Activated B cell treated with CpG ODN at 0.5 μM for 24 hours (primary cell): ENCODE measurements at regions not wholly inside any gene's neighbourhood (a gene's known extent, or its start where the extent isn't known, plus 50 kb on each side); places are given as distances from the start of the nearest gene placed in this dataset.

Source experiments
- ATAC-seq: fragments of 200-7000 bp; cut with Tn5 transposase; one replicate; pipeline ENCODE4 v1.10.0; 2021; ENCODE audit warnings: low read depth, mild to moderate bottlenecking, moderate library complexity
- CTCF ChIA-PET: fragments of 350-600 bp; sonication (Branson Sonifier 250); formaldehyde crosslinking; loops from one replicate; lab custom pipeline; 2021; ENCODE audit warnings: antibody characterized with exemption; lab: Charles Lee
- POLR2A ChIA-PET: fragments of 350-600 bp; sonication (Branson Sonifier 250); formaldehyde crosslinking; loops from one replicate; lab custom pipeline; 2021; ENCODE audit warnings: antibody characterized with exemption; lab: Charles Lee
- DNase-seq: peaks from one replicate; pipeline ENCODE4 v3.0.0; 2022
- H3K27ac Mint-ChIP-seq: one replicate; pipeline ENCODE4 v1.8.0; 2020; ENCODE audit warnings: mixed read lengths
- H3K27me3 Mint-ChIP-seq: one replicate; pipeline ENCODE4 v1.8.0; 2021; ENCODE audit warnings: mixed read lengths
- H3K36me3 Mint-ChIP-seq: one replicate; pipeline ENCODE4 v1.8.0; 2021; ENCODE audit warnings: low read depth, mixed read lengths
- H3K4me1 Mint-ChIP-seq: one replicate; pipeline ENCODE4 v1.8.0; 2021; ENCODE audit warnings: mixed read lengths
- H3K4me3 Mint-ChIP-seq: one replicate; pipeline ENCODE4 v1.8.0; 2020; ENCODE audit warnings: mild to moderate bottlenecking, mixed read lengths
- H3K9me3 Mint-ChIP-seq: one replicate; pipeline ENCODE4 v1.8.0; 2020; ENCODE audit warnings: mixed read lengths
- CTCF ChIP-seq: fragments of 200-600 bp; IDR thresholded peaks from one replicate; pipeline ENCODE4 v1.8.0; 2022; ENCODE audit warnings: antibody characterized with exemption, mild to moderate bottlenecking
- intact Hi-C: fragments of 100-400 bp; cut with micrococcal nuclease; formaldehyde crosslinking; loops from one replicate; pipeline ENCODE4 v1.15.1; 2024

GRCh38 chr5:173456181-173456580 is 128.0 kb upstream of the STC2 start:
- H3K4me1 Mint-ChIP-seq: no peaks in the 10 kb centered on the region
- H3K36me3 Mint-ChIP-seq: no peaks in the 10 kb centered on the region
- CTCF ChIA-PET: no interaction called here

DNA sequence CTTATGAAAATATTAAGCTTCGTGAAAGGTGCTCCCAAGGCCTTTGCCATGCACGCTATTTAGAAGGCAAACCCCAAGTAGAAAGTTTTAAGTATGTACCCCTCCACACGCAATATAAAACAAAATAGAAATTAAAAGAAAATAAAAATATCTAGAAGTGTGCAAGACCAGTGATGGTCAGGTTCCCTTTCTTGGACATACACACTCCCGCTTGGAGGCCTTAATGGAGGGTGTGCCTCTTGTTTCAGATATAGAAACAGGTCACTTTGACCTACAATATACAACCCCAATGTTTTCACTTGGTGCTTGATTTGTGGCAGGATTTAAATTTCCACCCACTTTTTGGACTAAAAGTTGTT is 127.4 kb upstream of the STC2 start:
- ChIA-PET POLR2A (no interaction called here), CTCF (no interaction called here)
- Mint-ChIP-seq H3K9me3 (no peaks in the 10 kb centered on the region), H3K36me3 (no peaks in the 10 kb centered on the region), H3K27me3 (no peaks in the 10 kb centered on the region), H3K4me1 (no peaks in the 10 kb centered on the region), H3K27ac (no peak overlapping the region), H3K4me3 (no peak overlapping the region)
- intact Hi-C loops: no loop called here
- ATAC-seq (no peak), DNase-seq (no peak)
- no peak for TF ChIP-seq CTCF

More at GRCh38 chr5:173456181-173456580, 128.0 kb upstream of the STC2 start:
- intact Hi-C loops: no loop called here
- H3K9me3 Mint-ChIP-seq: no peaks in the 10 kb centered on the region
- no peaks in the 10 kb centered on the region for H3K27me3 Mint-ChIP-seq
- H3K4me3 Mint-ChIP-seq: no peak overlapping the region
- POLR2A ChIA-PET: no interaction called here
- H3K27ac Mint-ChIP-seq: no peak overlapping the region
- no peak for TF ChIP-seq CTCF
- DNase-seq (no peak), ATAC-seq (no peak)

- ATAC-seq: no peak
- intact Hi-C loops: no loop called here
- H3K27ac Mint-ChIP-seq: no peak overlapping the region
- H3K4me3 Mint-ChIP-seq: no peak overlapping the region
- no peaks in the 10 kb centered on the region for H3K9me3 Mint-ChIP-seq
- no peak for DNase-seq
- no peaks in the 10 kb centered on the region for H3K27me3 Mint-ChIP-seq
- CTCF ChIA-PET: no interaction called here
- H3K36me3 Mint-ChIP-seq: no peaks in the 10 kb centered on the region
- POLR2A ChIA-PET: no interaction called here
- TF ChIP-seq CTCF: no peak
- H3K4me1 Mint-ChIP-seq: no peaks in the 10 kb centered on the region
Measured at GRCh38 chr5:173454736-173455598, 126.8 kb upstream of the STC2 start.

DNA sequence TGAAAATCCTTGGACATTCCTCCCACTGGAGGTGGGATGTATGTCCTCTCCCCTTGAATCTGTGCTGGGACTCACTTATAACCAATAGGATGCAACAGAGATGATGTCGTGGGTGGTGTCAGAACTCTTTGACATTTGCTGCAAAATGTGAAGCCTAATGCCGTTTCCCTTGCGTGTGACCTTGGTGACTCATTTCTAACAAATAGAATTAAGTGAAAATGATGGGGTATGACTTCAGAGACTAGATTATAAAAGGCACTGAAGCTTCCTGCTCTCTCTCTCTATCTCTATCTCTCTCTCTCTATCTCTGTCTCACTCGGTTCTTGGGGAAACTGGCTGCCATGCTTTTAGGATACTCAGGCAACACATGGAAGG is 126.1 kb upstream of the STC2 start:
- H3K36me3 Mint-ChIP-seq: no peaks in the 10 kb centered on the region
- no peak overlapping the region for H3K27ac Mint-ChIP-seq
- POLR2A ChIA-PET: no interaction called here
- no peaks in the 10 kb centered on the region for H3K9me3 Mint-ChIP-seq
- CTCF ChIA-PET: no interaction called here
- H3K4me3 Mint-ChIP-seq: no peak overlapping the region
- intact Hi-C loops: no loop called here
- H3K27me3 Mint-ChIP-seq: no peaks in the 10 kb centered on the region
- DNase-seq (no peak), ATAC-seq (no peak)
- no peak for TF ChIP-seq CTCF
- H3K4me1 Mint-ChIP-seq: no peaks in the 10 kb centered on the region

DNA sequence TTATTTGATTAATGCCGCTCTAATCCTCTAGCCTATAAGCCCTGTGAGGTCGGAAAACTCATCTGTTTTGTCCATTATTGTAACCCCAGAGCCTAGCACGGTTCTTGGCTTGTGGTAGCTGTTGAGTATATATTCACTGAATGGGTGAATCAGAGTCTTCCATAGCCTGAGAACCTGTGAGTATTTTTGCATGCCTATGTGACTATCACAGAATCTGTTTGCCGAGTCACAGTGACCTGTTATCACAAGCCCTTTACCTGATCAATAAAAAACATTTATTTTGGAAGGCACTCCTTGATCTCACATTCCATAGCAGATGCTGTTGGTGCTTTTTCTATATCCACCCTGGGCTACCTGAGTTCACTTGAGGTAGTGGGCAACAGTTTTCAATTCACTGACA is 125.0 kb upstream of the STC2 start:
- POLR2A ChIA-PET: no interaction called here
- DNase-seq (no peak), ATAC-seq (no peak)
- H3K9me3 Mint-ChIP-seq: no peaks in the 10 kb centered on the region
- no peak overlapping the region for H3K4me3 Mint-ChIP-seq
- intact Hi-C loops: no loop called here
- H3K4me1 Mint-ChIP-seq: no peaks in the 10 kb centered on the region
- CTCF ChIA-PET: interaction anchor here (1.3 kb wide), 1 partner anchor 120 kb away, joined by 4 read pairs; no protein-coding TSS in a partner anchor
- H3K27me3 Mint-ChIP-seq: no peaks in the 10 kb centered on the region
- H3K27ac Mint-ChIP-seq: no peak overlapping the region
- H3K36me3 Mint-ChIP-seq: no peaks in the 10 kb centered on the region
- no peak for TF ChIP-seq CTCF
